Astrocyte of the cerebellum (primary cell): ENCODE measurements at regions not wholly inside any gene's neighbourhood (a gene's known extent, or its start where the extent isn't known, plus 50 kb on each side); places are given as distances from the start of the nearest gene placed in this dataset.

Source experiments
- DNase-seq: peaks from one replicate; pipeline ENCODE4 v3.0.0-alpha.2; 2011; ENCODE audit warnings: low read depth
- H3K4me3 ChIP-seq: 2 replicates; pipeline ENCODE4 v1.5.1; 2011; ENCODE audit warnings: mild to moderate bottlenecking, low read depth, low read length, moderate library complexity
- in situ Hi-C: cut with HindIII; loops from 2 replicates; pipeline ENCODE4 v1.10.0; 2017; ENCODE audit warnings: low sequenced_read_pairs
- TF ChIP-seq, protein P1 (sequence below): IDR thresholded peaks from 2 replicates; pipeline ENCODE4 v1.5.1; 2012; ENCODE audit warnings: low read length, low read depth, moderate library complexity, mild to moderate bottlenecking; ENCODE audit errors: missing control alignments

DNA sequence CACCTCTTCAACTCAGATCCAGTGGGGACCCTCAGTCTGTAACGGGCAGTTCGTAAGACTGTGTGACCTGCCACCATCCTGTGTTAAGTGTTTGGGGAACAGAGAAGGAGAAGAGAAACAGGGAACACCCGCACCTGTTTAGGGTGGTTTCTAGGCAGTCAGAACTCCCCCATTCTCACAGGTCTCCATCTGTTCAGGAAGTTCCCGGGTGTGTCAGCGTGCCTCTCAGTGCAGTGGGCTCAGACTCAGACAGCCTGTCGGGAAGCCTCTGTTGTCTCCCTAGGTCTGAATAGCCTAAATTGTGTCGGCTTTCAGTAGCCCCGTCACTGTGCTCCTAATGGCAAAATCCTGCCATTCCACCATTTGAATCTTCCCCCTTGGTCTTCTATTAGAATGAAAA is 256.6 kb downstream of the LOXHD1 start:
- in situ Hi-C loops, result no loop called here
- TF ChIP-seq, protein P1, sequence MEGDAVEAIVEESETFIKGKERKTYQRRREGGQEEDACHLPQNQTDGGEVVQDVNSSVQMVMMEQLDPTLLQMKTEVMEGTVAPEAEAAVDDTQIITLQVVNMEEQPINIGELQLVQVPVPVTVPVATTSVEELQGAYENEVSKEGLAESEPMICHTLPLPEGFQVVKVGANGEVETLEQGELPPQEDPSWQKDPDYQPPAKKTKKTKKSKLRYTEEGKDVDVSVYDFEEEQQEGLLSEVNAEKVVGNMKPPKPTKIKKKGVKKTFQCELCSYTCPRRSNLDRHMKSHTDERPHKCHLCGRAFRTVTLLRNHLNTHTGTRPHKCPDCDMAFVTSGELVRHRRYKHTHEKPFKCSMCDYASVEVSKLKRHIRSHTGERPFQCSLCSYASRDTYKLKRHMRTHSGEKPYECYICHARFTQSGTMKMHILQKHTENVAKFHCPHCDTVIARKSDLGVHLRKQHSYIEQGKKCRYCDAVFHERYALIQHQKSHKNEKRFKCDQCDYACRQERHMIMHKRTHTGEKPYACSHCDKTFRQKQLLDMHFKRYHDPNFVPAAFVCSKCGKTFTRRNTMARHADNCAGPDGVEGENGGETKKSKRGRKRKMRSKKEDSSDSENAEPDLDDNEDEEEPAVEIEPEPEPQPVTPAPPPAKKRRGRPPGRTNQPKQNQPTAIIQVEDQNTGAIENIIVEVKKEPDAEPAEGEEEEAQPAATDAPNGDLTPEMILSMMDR, result no peak
- no peak overlapping the region for H3K4me3 ChIP-seq
- DNase-seq, result no peak

DNA sequence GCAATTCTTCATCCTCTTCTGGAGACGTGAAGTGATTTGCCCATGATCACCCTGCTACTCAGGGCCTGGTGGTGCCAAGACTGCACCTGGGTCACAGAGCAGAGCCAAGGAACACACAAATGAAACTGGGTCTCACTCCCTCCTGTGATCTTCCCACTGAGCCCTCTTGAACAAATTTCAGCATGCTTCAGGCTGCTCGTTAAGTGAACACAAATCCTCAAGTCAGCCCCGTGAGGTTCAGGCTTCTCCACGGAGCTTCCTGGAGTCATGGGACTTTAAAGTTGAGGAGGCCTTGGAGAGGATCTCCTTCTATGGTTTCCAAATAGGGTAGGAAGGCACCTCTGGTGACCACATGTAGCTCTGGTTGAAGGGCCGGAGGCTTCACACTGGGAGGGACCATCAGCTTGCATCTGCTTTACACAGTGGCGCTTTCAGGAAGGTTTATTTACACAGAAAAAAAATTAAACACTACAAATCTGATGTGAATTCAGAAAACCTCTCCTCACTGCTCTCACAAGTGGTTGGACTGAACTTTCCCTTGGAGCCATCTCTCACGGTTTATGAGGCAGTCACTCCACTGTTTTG is 255.4 kb downstream of the LOXHD1 start:
- in situ Hi-C loops, result no loop called here
- DNase-seq, result no peak
- TF ChIP-seq, protein P1, result no peak
- no peak overlapping the region for H3K4me3 ChIP-seq

DNA sequence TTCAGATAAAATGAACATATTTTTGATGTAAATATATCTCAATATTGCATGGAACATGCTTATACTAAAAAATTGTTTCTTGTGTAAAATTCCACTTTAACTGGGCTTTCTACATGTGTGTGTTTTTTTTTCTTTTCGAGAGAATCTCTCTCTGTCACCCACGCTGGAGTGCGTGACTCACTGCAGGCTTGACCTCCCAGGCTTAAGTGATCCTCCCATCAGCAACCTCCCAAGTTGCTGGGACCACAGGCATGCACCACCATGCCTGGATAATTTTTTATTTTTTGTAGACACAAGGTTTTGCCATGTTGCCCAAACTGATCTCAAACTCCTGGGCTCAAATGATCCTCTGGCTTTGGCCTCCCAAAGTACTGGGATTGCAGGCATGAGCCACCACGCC is 254.6 kb downstream of the LOXHD1 start:
- H3K4me3 ChIP-seq, result no peak overlapping the region
- in situ Hi-C loops, result no loop called here
- TF ChIP-seq, protein P1, result no peak
- no peak for DNase-seq

DNA sequence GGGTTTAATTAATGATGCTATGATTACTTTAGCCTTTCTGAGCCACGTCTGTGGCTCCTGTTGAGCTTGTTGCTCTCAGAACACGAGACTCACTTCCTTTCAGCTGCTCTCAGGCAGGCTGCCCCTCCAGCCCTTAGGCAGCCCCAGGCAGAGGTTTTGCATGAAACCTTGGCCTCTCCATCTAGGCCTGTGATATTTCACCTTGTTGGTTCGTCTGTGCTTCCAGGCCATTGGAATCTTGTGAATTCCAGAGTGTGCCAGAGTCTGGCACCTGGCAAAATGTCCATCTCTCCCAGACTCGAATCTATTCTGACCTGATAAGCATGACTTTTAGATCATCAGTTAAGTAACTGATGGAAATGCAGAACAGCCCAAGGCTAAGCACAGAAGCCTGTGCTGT is 254.1 kb downstream of the LOXHD1 start:
- TF ChIP-seq, protein P1, result no peak
- no peak overlapping the region for H3K4me3 ChIP-seq
- in situ Hi-C loops, result no loop called here
- DNase-seq, result no peak

DNA sequence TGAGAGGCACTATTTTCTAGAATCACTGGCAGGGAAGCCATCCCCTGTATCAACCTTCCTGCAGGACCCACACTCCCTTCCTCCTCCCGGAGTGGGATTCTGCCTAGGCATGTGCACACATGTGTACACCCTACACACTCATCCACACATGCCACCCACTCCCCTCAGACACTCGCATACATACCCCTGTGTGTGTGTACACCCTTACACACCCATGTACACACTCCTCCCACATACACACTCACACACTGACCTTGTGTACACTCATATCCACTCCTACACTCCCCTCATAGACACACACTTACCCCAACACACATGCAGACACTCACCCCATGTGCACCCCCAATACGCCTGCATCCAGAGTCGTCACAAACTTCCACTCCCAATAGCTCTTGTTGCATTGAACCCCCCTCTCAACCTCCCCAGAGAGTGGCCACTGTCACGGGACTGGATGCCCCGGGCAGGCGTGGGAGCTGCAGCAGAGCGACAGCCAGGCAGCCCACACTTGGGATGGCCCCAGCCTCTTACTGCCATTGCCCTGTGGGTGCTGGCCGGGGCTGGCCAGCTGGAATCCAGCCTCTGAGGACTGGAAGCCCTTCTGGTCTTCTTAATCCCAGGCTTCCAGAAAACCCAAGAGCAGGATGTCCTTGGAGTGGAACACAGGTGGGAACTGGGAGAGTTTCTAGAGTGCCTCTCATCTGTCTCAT is 251.0 kb downstream of the LOXHD1 start:
- H3K4me3 ChIP-seq, result no peak overlapping the region
- DNase-seq, result no peak
- in situ Hi-C loops, result no loop called here
- TF ChIP-seq, protein P1, result no peak

DNA sequence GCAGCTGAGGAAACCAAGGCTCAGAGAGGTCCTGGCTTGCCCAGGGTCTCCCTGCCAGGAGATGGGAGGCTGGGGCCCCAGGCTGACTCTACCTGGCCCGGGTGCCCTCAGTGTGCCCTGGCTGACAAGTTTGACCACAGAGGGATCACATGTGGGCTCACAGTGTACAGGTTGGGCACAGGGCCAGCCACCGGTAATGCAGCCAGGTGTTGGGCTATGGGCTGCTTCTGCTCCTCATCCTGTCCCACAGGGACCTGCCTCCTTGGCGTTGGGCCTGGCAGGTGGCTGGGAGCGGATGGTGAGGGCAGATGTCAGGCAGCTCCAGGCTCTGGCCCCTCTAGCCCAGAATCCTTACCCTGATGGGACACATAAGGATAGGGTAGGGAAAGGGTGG is 250.5 kb downstream of the LOXHD1 start:
- no peak for DNase-seq
- TF ChIP-seq, protein P1, result no peak
- in situ Hi-C loops, result no loop called here
- H3K4me3 ChIP-seq, result no peak overlapping the region
